ENCODE measurements at regions not wholly inside any gene's neighbourhood (a gene's known extent, or its start where the extent isn't known, plus 50 kb on each side); places are given as distances from the start of the nearest gene placed in this dataset.
"Not testable (repeated sequence)": the region's sequence is repeated elsewhere in the genome, so short reads cannot be mapped to it uniquely, and the experiment has no call there.

DNA sequence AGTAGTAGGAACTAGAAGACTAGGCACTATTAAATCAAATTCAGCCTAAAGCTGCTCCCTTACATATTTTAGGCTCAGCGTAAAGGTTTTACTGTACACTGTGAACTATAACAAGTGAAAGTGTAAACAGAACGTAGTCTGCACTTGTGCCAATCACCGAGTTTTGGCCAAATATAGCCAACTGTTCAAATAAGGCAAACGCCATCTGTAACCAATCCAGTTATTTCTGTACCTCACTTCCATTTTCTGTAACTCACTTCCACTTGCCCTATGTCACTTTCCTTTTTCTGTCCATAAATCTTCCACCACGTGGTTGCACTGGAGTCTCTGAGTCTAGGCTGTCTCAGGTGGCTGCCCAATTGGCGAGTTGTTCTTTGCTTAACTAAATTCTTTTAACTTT, 2132.2 kb downstream of the LRRC4C start:
- H3K4me3 Mint-ChIP-seq = no peak overlapping the region
- Histone ChIP-seq H3K4me3 (replicated peaks in 1 of 3; ENCODE audit: low read depth in 2 of 3, low read length in 3 of 3) (no peak overlapping the region), H3K36me3 (replicated peaks in 1 of 2; ENCODE audit: control insufficient read depth in 1 of 2, insufficient read depth in 2 of 2, low read length in 2 of 2) (no peaks in the 10 kb centered on the region), H2AFZ (ENCODE audit: insufficient read depth, low read depth, low read length, poor library complexity, severe bottlenecking) (no peak overlapping the region), H4K20me1 (ENCODE audit: insufficient read depth, low read length) (no peaks in the 10 kb centered on the region), H3K9ac (ENCODE audit: insufficient read depth, low read length, poor library complexity, severe bottlenecking) (no peak overlapping the region), H3K4me1 (ENCODE audit: control insufficient read depth in 1 of 2, insufficient read depth in 2 of 2, low read length in 2 of 2) (no peaks in the 10 kb centered on the region), H3K27me3 (ENCODE audit: control insufficient read depth in 2 of 2, insufficient read depth in 2 of 2, low read length in 2 of 2) (no peaks in the 10 kb centered on the region), H3K4me2 (replicated peaks; ENCODE audit: extremely low read depth, low read length, poor library complexity, severe bottlenecking) (no peak overlapping the region), H3K79me2 (ENCODE audit: insufficient read depth, low read length) (no peaks in the 10 kb centered on the region), H3K27ac (ENCODE audit: low read depth in 1 of 2, low read length in 2 of 2) (no peak overlapping the region), H3K9me3 (replicated peaks in 1 of 2; ENCODE audit: control insufficient read depth in 1 of 2, insufficient read depth in 1 of 2, low read length in 2 of 2) (peaks cover 2 to 4% of the 10 kb centered on the region in 2 donors)
- DNase-seq = no peak
- WGBS (ENCODE audit: insufficient coverage) = 57% methylated on average over 4 of the region's 6 CpGs
- no peak for TF ChIP-seq CTCF (IDR thresholded peaks at IDR 0.05)
- peaks cover 0 to 3% (median 1%) of the 10 kb centered on the region in 3 donors for H3K27me3 Mint-ChIP-seq (ENCODE audit: low read depth in 3 of 3)
- H3K36me3 Mint-ChIP-seq = no peaks in the 10 kb centered on the region
- H3K9me3 Mint-ChIP-seq = peaks cover 2 to 10% (median 5%) of the 10 kb centered on the region in 7 donors
- H3K27ac Mint-ChIP-seq = no peak overlapping the region
- H3K4me1 Mint-ChIP-seq = no peaks in the 10 kb centered on the region
- intact Hi-C loops (cut with micrococcal nuclease) = no loop called here

GRCh38 chr11:39311888-39312287, 2147.6 kb downstream of the LRRC4C start:
- WGBS (ENCODE audit: insufficient coverage) = 95% methylated on average over 18 of the region's 21 CpGs
- H3K36me3 ChIP-seq (replicated peaks in 1 of 2; ENCODE audit: control insufficient read depth in 1 of 2, insufficient read depth in 2 of 2, low read length in 2 of 2) = not testable (repeated sequence)

More at GRCh38 chr11:39311888-39312287, 2147.6 kb downstream of the LRRC4C start:
- H3K4me2 ChIP-seq (replicated peaks; ENCODE audit: extremely low read depth, low read length, poor library complexity, severe bottlenecking); H3K27me3 Mint-ChIP-seq (ENCODE audit: low read depth in 3 of 3); H3K27ac Mint-ChIP-seq; H3K4me3 Mint-ChIP-seq; H2AFZ ChIP-seq (ENCODE audit: insufficient read depth, low read depth, low read length, poor library complexity, severe bottlenecking); H4K20me1 ChIP-seq (ENCODE audit: insufficient read depth, low read length); H3K27me3 ChIP-seq (ENCODE audit: control insufficient read depth in 2 of 2, insufficient read depth in 2 of 2, low read length in 2 of 2); intact Hi-C loops (cut with micrococcal nuclease); H3K9ac ChIP-seq (ENCODE audit: insufficient read depth, low read length, poor library complexity, severe bottlenecking); H3K4me3 ChIP-seq (replicated peaks in 1 of 3; ENCODE audit: low read depth in 2 of 3, low read length in 3 of 3); H3K27ac ChIP-seq (ENCODE audit: low read depth in 1 of 2, low read length in 2 of 2); H3K4me1 Mint-ChIP-seq; H3K36me3 Mint-ChIP-seq; H3K9me3 ChIP-seq (replicated peaks in 1 of 2; ENCODE audit: control insufficient read depth in 1 of 2, insufficient read depth in 1 of 2, low read length in 2 of 2); H3K4me1 ChIP-seq (ENCODE audit: control insufficient read depth in 1 of 2, insufficient read depth in 2 of 2, low read length in 2 of 2); H3K79me2 ChIP-seq (ENCODE audit: insufficient read depth, low read length); DNase-seq: not testable (repeated sequence)
- peaks cover 3 to 38% (median 16%) of the 10 kb centered on the region in 7 donors for H3K9me3 Mint-ChIP-seq
